NT2/D1 (cell line): ENCODE measurements at regions not wholly inside any gene's neighbourhood (a gene's known extent, or its start where the extent isn't known, plus 50 kb on each side); places are given as distances from the start of the nearest gene placed in this dataset.

Source experiments
- SUZ12 ChIP-seq: IDR thresholded peaks from 2 replicates; pipeline ENCODE4 v1.6.1; 2011; ENCODE audit not compliant: insufficient read length, insufficient read depth; ENCODE audit errors: extremely low read depth
- YY1 ChIP-seq: IDR thresholded peaks from 2 replicates; pipeline ENCODE4 v1.6.1; 2011; ENCODE audit not compliant: insufficient read length, insufficient read depth
- ZNF274 ChIP-seq: IDR thresholded peaks from 2 replicates; pipeline ENCODE4 v1.6.1; 2011; ENCODE audit warnings: mild to moderate bottlenecking, low read depth, low read length

GRCh38 chr11:23099256-23099655 lies 239.0 kb upstream of the CCDC179 start:
- no peak for TF ChIP-seq ZNF274
- no peak for TF ChIP-seq SUZ12
- no peak for TF ChIP-seq YY1
